Kidney (tissue), 13 donors: ENCODE measurements at regions not wholly inside any gene's neighbourhood (a gene's known extent, or its start where the extent isn't known, plus 50 kb on each side); places are given as distances from the start of the nearest gene placed in this dataset.
"Not testable (repeated sequence)": the region's sequence is repeated elsewhere in the genome, so short reads cannot be mapped to it uniquely, and the experiment has no call there.

Experiments used
- DNase-seq, 5 donors: peaks; one replicate each; pipeline ENCODE4 v3.0.0-alpha.2; 2013 to 2020
- FAIRE-seq: peaks from 2 replicates; lab custom pipeline; 2012; peaks lifted over from hg19 to GRCh38; lab: Jason Lieb, UNC
- H3K27ac ChIP-seq, 2 donors: one replicate each; pipeline ENCODE4 v1.7.0; 2013; ENCODE audit warnings: low read depth in 2 of 2, low read length in 2 of 2, inconsistent platforms in 1 of 2
- H3K27me3 ChIP-seq: one replicate; pipeline ENCODE4 v1.7.1; 2013; ENCODE audit warnings: low read length, inconsistent platforms; ENCODE audit not compliant: control insufficient read depth, insufficient read depth
- H3K36me3 ChIP-seq, 3 donors: one replicate each; pipeline versions ENCODE4 v1.7.0 to v1.7.1; 2013; ENCODE audit warnings: low read length in 3 of 3, control low read depth in 1 of 3, inconsistent platforms in 1 of 3; ENCODE audit not compliant: insufficient read depth in 3 of 3, control insufficient read depth in 2 of 3
- H3K4me1 ChIP-seq, 3 donors: one replicate each; pipeline versions ENCODE4 v1.7.0 to v1.7.1; 2013; ENCODE audit warnings: low read length in 3 of 3, inconsistent platforms in 1 of 3, low read depth in 1 of 3; ENCODE audit not compliant: control insufficient read depth in 2 of 3, insufficient read depth in 2 of 3
- H3K4me3 ChIP-seq, 3 donors: one replicate each; pipeline versions ENCODE4 v1.7.0 to v1.8.1; 2013; ENCODE audit warnings: low read length in 3 of 3, control low read depth in 1 of 3, inconsistent platforms in 1 of 3
- H3K9ac ChIP-seq, 3 donors: one replicate each; pipeline versions ENCODE4 v1.7.0 to v1.7.1; 2013; ENCODE audit warnings: low read length in 3 of 3, control low read depth in 1 of 3, inconsistent platforms in 1 of 3
- H3K9me3 ChIP-seq, 3 donors: one replicate each; pipeline versions ENCODE4 v1.7.0 to v1.7.1; 2013; ENCODE audit warnings: low read length in 3 of 3, control low read depth in 1 of 3, inconsistent platforms in 1 of 3; ENCODE audit not compliant: control insufficient read depth in 2 of 3, insufficient read depth in 1 of 3
- CTCF ChIP-seq: IDR thresholded peaks from 3 replicates; pipeline ENCODE4 v1.5.1; 2012; ENCODE audit warnings: mild to moderate bottlenecking, moderate library complexity, borderline replicate concordance; ENCODE audit not compliant: insufficient read depth; ENCODE audit errors: extremely low read depth
- intact Hi-C: fragments of 100-400 bp; cut with DNase I; formaldehyde crosslinking; loops from one replicate; pipeline ENCODE4 v1.11.1; 2022
- donor health status: control.
- donor health status: control.
- donor health status: control.
- donor health status: control.
- donor health status: control.
- donor health status: DM: yes; HTN: yes; CAD: no.
- donor health status: Normal renal cell carcinoma (clear cell type).

DNA sequence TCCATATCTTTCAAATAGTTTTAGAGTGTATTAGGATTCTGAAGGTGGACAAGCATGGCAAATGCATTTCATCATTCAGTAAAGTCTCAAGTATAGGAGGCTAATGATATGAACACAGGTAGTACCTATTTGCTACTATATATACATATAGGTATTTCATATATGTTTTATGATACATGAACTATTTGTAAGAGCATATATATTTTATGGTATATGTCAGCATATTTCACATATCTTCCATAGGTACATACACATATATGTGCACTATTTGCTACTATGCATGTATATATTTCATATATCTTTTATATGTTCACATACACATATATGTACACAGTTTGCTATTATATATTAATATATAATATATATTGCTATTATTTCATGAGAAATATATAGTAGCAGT, 1291.7 kb upstream of the MIR17HG start:
- H3K4me3 ChIP-seq = no peak overlapping the region

DNA sequence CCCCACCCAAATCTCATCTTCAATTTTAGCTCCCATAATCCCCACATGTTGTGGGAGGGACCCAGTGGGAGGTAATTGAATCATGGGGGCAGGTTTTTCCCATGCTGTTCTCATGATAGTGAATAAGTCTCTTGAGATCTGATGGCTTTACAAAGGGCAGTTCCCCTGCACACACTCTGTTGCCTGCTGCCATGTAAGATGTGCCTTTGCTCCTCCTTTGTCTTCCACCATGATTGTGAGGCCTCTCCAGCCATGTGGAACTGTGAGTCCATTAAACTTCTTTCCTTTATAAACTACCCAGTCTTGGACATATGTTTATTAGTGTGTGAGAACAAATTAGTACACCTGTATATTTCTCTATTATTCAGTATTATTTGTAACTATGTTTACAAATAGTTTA, 1283.3 kb upstream of the MIR17HG start:
- H3K36me3 ChIP-seq, H3K27ac ChIP-seq, DNase-seq, H3K9me3 ChIP-seq, H3K9ac ChIP-seq, H3K4me1 ChIP-seq, H3K4me3 ChIP-seq, intact Hi-C loops, H3K27me3 ChIP-seq, FAIRE-seq: not testable (repeated sequence)

More for the DNA sequence above, 1291.7 kb upstream of the MIR17HG start:
- Histone ChIP-seq H3K36me3 (no peaks in the 10 kb centered on the region), H3K4me1 (no peaks in the 10 kb centered on the region), H3K27me3 (no peaks in the 10 kb centered on the region), H3K27ac (no peak overlapping the region), H3K9ac (no peak overlapping the region), H3K9me3 (no peaks in the 10 kb centered on the region)
- intact Hi-C loops = no loop called here
- TF ChIP-seq CTCF = no peak
- DNase-seq (no peak), FAIRE-seq (no peak)

DNA sequence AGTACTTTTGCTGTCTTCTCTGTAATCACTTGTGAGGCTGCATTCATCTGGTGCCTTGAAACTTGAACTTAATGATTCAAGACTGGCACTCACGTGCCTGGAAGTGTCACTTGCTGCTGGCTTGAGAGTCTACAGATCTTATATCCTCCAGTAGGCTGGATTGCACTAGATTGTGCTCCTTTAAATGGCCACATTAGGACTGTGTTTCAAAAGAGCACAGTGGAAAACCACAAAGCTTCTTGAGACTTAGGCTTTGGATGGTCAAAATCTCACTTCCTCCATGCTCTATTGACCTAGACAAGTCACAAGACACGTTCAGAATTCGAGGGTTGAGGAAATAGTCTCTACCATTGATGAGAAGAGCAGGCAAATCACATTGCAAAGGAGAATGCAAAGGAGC, 1278.8 kb upstream of the MIR17HG start:
- no peak for FAIRE-seq
- Histone ChIP-seq H3K4me1 (no peaks in the 10 kb centered on the region), H3K9ac (no peak overlapping the region), H3K27me3 (no peaks in the 10 kb centered on the region), H3K4me3 (no peak overlapping the region), H3K9me3 (no peaks in the 10 kb centered on the region), H3K36me3 (no peaks in the 10 kb centered on the region), H3K27ac (no peak overlapping the region)
- no peak for DNase-seq
- no peak for TF ChIP-seq CTCF
- intact Hi-C loops = no loop called here

DNA sequence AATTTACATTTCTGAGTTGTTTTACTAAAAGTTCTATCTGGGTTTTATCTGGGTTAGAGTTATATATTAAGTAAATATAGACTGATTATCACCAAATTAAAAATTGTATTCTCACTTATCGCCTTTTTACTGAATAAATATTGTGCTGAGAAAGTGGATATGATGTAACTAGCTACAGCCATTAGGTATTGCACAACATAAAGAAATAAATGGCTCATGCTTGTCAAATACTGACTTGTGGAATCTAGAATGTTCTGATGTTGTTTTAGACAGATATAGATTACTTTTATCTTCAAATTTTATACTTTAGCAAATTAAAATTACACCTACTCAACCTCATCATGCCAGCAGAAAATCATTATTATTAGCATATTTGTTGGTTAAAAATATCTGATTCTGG, 1277.1 kb upstream of the MIR17HG start:
- intact Hi-C loops = no loop called here

More for the DNA sequence above, 1277.1 kb upstream of the MIR17HG start:
- no peak for DNase-seq
- H3K4me3 ChIP-seq = no peak overlapping the region
- H3K36me3 ChIP-seq = no peaks in the 10 kb centered on the region
- H3K27ac ChIP-seq = no peak overlapping the region
- no peak overlapping the region for H3K9ac ChIP-seq
- H3K9me3 ChIP-seq = no peaks in the 10 kb centered on the region
- H3K4me1 ChIP-seq = no peaks in the 10 kb centered on the region
- no peak for FAIRE-seq
- no peak for TF ChIP-seq CTCF
- H3K27me3 ChIP-seq = no peaks in the 10 kb centered on the region
